CD4-positive, alpha-beta T cell (primary cell): ENCODE measurements at regions not wholly inside any gene's neighbourhood (a gene's known extent, or its start where the extent isn't known, plus 50 kb on each side); places are given as distances from the start of the nearest gene placed in this dataset.

Experiments used
- ATAC-seq: fragments of 200-7000 bp; cut with Tn5 transposase; one replicate; pipeline ENCODE4 v1.10.0; 2022; ENCODE audit warnings: mild to moderate bottlenecking; ENCODE audit not compliant: poor library complexity
- CTCF ChIA-PET: fragments of 350-600 bp; sonication (Branson Sonifier 250); formaldehyde crosslinking; loops from one replicate; lab custom pipeline; 2021; ENCODE audit warnings: antibody characterized with exemption, inconsistent platforms; lab: Charles Lee
- POLR2A ChIA-PET: fragments of 350-600 bp; sonication (Branson Sonifier 250); formaldehyde crosslinking; loops from one replicate; lab custom pipeline; 2021; ENCODE audit warnings: antibody characterized with exemption, inconsistent platforms; lab: Charles Lee
- DNase-seq, 14 experiments: peaks; one replicate each; pipeline ENCODE4 v3.0.0-alpha.2; 2013 to 2020; ENCODE audit warnings: mixed read lengths in 2 of 14
- H3K27ac ChIP-seq, 2 donors: one replicate each; pipeline versions ENCODE4 v1.5.1 to v1.7.0; 2013; ENCODE audit warnings: low read length in 2 of 2, low read depth in 1 of 2, mild to moderate bottlenecking in 1 of 2
- H3K27me3 ChIP-seq, 2 experiments: 1 replicate in 1 of 2; 2 replicates in 1 of 2; pipeline versions ENCODE4 v1.6.1 to v1.7.0; 2013; ENCODE audit warnings: low read length in 2 of 2, control low read depth in 1 of 2, mild to moderate bottlenecking in 1 of 2, moderate library complexity in 1 of 2; ENCODE audit not compliant: insufficient read depth in 2 of 2, control insufficient read depth in 1 of 2
- H3K36me3 ChIP-seq: one replicate; pipeline ENCODE4 v1.6.1; 2013; ENCODE audit warnings: low read length, control low read depth; ENCODE audit not compliant: insufficient read depth
- H3K4me1 ChIP-seq: one replicate; pipeline ENCODE4 v1.6.1; 2013; ENCODE audit warnings: low read length, control low read depth; ENCODE audit not compliant: insufficient read depth
- H3K4me3 ChIP-seq: one replicate; pipeline ENCODE4 v1.5.1; 2013; ENCODE audit warnings: mild to moderate bottlenecking, low read length, moderate library complexity
- H3K9me3 ChIP-seq, 2 experiments: 1 replicate in 1 of 2; 2 replicates in 1 of 2; pipeline versions ENCODE4 v1.6.1 to v1.7.0; 2013; ENCODE audit warnings: low read length in 2 of 2, mild to moderate bottlenecking in 2 of 2, control low read depth in 1 of 2, moderate library complexity in 1 of 2; ENCODE audit not compliant: control insufficient read depth in 1 of 2, insufficient read depth in 1 of 2
- H3K27ac Mint-ChIP-seq: one replicate; pipeline ENCODE4 v1.8.0; 2020; ENCODE audit warnings: mixed read lengths
- H3K27me3 Mint-ChIP-seq: one replicate; pipeline ENCODE4 v1.8.0; 2021; ENCODE audit warnings: mixed read lengths
- H3K36me3 Mint-ChIP-seq: one replicate; pipeline ENCODE4 v1.8.0; 2021; ENCODE audit warnings: low read depth, mixed read lengths
- H3K4me1 Mint-ChIP-seq: one replicate; pipeline ENCODE4 v1.8.0; 2021; ENCODE audit warnings: low read depth, mixed read lengths
- H3K4me3 Mint-ChIP-seq: one replicate; pipeline ENCODE4 v1.8.0; 2020; ENCODE audit warnings: mild to moderate bottlenecking, mixed read lengths
- H3K9me3 Mint-ChIP-seq: one replicate; pipeline ENCODE4 v1.8.0; 2020; ENCODE audit warnings: mixed read lengths
- intact Hi-C, 2 experiments: fragments of 100-400 bp; cut with DNase I in 1 of 2; cut with micrococcal nuclease in 1 of 2; formaldehyde crosslinking; loops; one replicate each; pipeline versions ENCODE4 v1.15.1 to v1.9.0; 2023 to 2025; cut with DNase I, micrococcal nuclease
- TF ChIP-seq, protein P1 (sequence below): fragments of 200-600 bp; IDR thresholded peaks from one replicate; pipeline ENCODE4 v1.8.0; 2022; ENCODE audit warnings: antibody characterized with exemption, mild to moderate bottlenecking

DNA sequence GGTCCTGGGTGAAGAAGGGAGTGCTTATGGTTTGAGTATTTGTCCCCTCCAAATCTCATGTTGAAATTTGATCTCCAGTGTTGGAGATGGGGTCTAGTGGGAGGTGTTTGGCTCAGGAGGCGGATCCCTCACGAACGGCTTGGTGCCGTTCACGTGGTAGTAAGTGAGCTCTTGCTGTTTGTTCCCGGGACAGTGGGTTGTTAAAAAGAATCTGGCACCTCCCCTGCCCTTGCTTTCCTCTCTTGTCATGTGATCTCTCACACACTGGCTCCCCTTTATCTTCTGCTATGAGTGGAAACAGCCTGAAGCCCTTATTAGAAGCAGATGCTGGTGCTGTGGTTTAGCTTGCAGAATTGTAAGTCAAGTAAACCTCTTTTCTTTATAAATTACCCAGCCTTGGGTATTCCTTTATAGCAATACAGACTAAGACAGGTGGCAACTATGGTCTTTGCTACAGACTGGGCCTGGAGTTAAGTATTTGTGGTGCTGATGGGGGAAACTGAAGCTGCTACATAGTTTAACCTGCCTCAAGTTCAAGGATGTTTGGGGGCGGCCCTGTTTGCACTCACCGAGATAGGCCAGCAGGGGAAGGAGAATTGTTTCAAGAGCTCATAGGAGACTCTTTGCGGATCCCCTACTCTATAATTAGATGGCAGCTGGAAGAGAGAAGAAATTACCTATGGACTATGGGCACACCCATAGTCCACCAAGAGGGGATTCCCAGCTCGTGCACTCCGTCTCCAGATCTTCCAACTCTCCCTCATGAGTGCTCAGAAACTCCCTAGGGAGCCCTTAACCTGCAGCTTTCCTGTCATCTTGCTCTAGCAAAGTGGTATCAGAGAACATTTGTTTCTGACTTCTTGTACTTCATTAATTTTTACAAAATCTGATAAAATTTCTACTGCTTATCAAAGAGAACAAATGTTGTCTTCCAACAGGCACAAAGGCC, 164.6 kb downstream of the SLC15A5 start:
- Mint-ChIP-seq H3K4me3 (no peak overlapping the region), H3K4me1 (no peaks in the 10 kb centered on the region)
- H3K4me3 ChIP-seq, result no peak overlapping the region

DNA sequence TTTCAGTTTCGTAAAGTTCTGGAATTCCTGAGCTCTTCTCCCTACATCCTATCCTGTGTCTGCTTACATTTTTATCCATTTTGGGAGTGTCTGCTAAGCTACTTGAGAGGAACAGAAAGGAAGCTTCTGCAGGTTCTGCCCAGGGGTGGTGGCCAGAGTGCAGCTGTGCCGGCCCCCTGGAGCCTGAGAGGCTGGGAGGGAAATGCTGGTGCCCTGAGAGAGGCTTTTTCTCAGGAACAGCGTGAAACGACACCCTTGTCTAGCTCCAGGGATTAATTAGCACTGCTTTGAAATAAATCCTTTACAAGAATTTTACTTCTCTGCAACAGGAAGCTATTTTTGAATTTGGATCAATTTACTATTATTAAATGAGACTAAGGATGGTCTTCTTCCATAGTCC, 165.4 kb downstream of the SLC15A5 start:
- Histone ChIP-seq H3K9me3 (no peaks in the 10 kb centered on the region), H3K27ac (no peak overlapping the region), H3K4me1 (no peaks in the 10 kb centered on the region), H3K27me3 (no peaks in the 10 kb centered on the region), H3K36me3 (no peaks in the 10 kb centered on the region), H3K4me3 (no peak overlapping the region)
- POLR2A ChIA-PET, result no interaction called here
- no peak for DNase-seq
- H3K36me3 Mint-ChIP-seq, result no peaks in the 10 kb centered on the region
- no peaks in the 10 kb centered on the region for H3K4me1 Mint-ChIP-seq
- intact Hi-C loops, result no loop called here
- H3K27ac Mint-ChIP-seq, result no peak overlapping the region
- H3K9me3 Mint-ChIP-seq, result peaks cover 5% of the 10 kb centered on the region
- peaks cover 8% of the 10 kb centered on the region for H3K27me3 Mint-ChIP-seq
- H3K4me3 Mint-ChIP-seq, result no peak overlapping the region
- no peak for ATAC-seq
- TF ChIP-seq, protein P1, sequence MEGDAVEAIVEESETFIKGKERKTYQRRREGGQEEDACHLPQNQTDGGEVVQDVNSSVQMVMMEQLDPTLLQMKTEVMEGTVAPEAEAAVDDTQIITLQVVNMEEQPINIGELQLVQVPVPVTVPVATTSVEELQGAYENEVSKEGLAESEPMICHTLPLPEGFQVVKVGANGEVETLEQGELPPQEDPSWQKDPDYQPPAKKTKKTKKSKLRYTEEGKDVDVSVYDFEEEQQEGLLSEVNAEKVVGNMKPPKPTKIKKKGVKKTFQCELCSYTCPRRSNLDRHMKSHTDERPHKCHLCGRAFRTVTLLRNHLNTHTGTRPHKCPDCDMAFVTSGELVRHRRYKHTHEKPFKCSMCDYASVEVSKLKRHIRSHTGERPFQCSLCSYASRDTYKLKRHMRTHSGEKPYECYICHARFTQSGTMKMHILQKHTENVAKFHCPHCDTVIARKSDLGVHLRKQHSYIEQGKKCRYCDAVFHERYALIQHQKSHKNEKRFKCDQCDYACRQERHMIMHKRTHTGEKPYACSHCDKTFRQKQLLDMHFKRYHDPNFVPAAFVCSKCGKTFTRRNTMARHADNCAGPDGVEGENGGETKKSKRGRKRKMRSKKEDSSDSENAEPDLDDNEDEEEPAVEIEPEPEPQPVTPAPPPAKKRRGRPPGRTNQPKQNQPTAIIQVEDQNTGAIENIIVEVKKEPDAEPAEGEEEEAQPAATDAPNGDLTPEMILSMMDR, result no peak
- CTCF ChIA-PET, result no interaction called here

More for the DNA sequence above, 164.6 kb downstream of the SLC15A5 start:
- CTCF ChIA-PET, result no interaction called here
- TF ChIP-seq, protein P1, result no peak
- Mint-ChIP-seq H3K9me3 (peaks cover 3% of the 10 kb centered on the region), H3K27ac (no peak overlapping the region), H3K27me3 (peaks cover 8% of the 10 kb centered on the region), H3K36me3 (no peaks in the 10 kb centered on the region)
- H3K27ac ChIP-seq, result no peak overlapping the region
- no peaks in the 10 kb centered on the region for H3K4me1 ChIP-seq
- ATAC-seq (no peak), DNase-seq (no peak)
- POLR2A ChIA-PET, result no interaction called here
- H3K27me3 ChIP-seq, result no peaks in the 10 kb centered on the region
- intact Hi-C loops, result no loop called here
- no peaks in the 10 kb centered on the region for H3K9me3 ChIP-seq
- H3K36me3 ChIP-seq, result no peaks in the 10 kb centered on the region

GRCh38 chr12:16110596-16110995, 166.9 kb downstream of the SLC15A5 start:
- H3K27me3 ChIP-seq, result no peaks in the 10 kb centered on the region
- no peak overlapping the region for H3K27ac ChIP-seq
- no peak for ATAC-seq
- H3K4me1 ChIP-seq, result no peaks in the 10 kb centered on the region
- H3K4me1 Mint-ChIP-seq, result no peaks in the 10 kb centered on the region
- POLR2A ChIA-PET, result no interaction called here
- intact Hi-C loops, result no loop called here
- peaks cover 8% of the 10 kb centered on the region for H3K27me3 Mint-ChIP-seq
- peaks cover 10% of the 10 kb centered on the region for H3K9me3 Mint-ChIP-seq
- H3K9me3 ChIP-seq, result peaks cover 0 to 4% of the 10 kb centered on the region in 2 experiments
- TF ChIP-seq, protein P1, result no peak
- no peak for DNase-seq
- CTCF ChIA-PET, result no interaction called here
- no peaks in the 10 kb centered on the region for H3K36me3 Mint-ChIP-seq
- H3K36me3 ChIP-seq, result no peaks in the 10 kb centered on the region
- no peak overlapping the region for H3K4me3 ChIP-seq
- H3K4me3 Mint-ChIP-seq, result no peak overlapping the region
- H3K27ac Mint-ChIP-seq, result no peak overlapping the region
